ENCODE measurements at regions not wholly inside any gene's neighbourhood (a gene's known extent, or its start where the extent isn't known, plus 50 kb on each side); places are given as distances from the start of the nearest gene placed in this dataset.

GRCh38 chr2:172247203-172247602, 144.5 kb upstream of the DLX2 start:
- Histone ChIP-seq H3K9ac (no peak overlapping the region), H3K27ac (no peak overlapping the region), H3K9me2 (ENCODE audit: insufficient read depth) (no peaks in the 10 kb centered on the region), H3K27me3 (replicated peaks; ENCODE audit: insufficient read depth) (no peaks in the 10 kb centered on the region), H3K79me2 (ENCODE audit: insufficient read depth) (no peaks in the 10 kb centered on the region), H2AFZ (no peak overlapping the region), H3K4me1 (ENCODE audit: insufficient read depth) (peaks cover 49% of the 10 kb centered on the region), H3K4me2 (ENCODE audit: unreplicated experiment) (no peak overlapping the region), H3K36me3 (ENCODE audit: low read depth) (no peaks in the 10 kb centered on the region), H4K20me1 (ENCODE audit: insufficient read depth) (no peaks in the 10 kb centered on the region), H3K4me3 (no peak overlapping the region), H3F3A (ENCODE audit: insufficient read depth) (peaks cover 47% of the 10 kb centered on the region), H3K9me3 (ENCODE audit: low read depth) (no peaks in the 10 kb centered on the region)
- WGBS, 2 experiments (ENCODE audit: low coverage in 1 of 2, low lambda C conversion rate in 2 of 2, missing lambda C conversion rate in 2 of 2) = 96 to 99% methylated on average over 6 of the region's 6 CpGs
- in situ Hi-C loops (cut with MboI) = no loop called here
- DNase-seq = no peak
- TF ChIP-seq EZH2phosphoT487 (IDR thresholded peaks at IDR 0.05; ENCODE audit: insufficient read depth, low read depth) = no peak
- no peak for TF ChIP-seq EZH2 (IDR thresholded peaks at IDR 0.05; ENCODE audit: insufficient read depth, poor library complexity, severe bottlenecking)

GRCh38 chr2:172248381-172248780, 145.7 kb upstream of the DLX2 start:
- peak overlapping the region; percentile 20 for H3K4me2 ChIP-seq (ENCODE audit: unreplicated experiment)
- whole genome bisulfite sequencing, 2 experiments (ENCODE audit: low coverage in 1 of 2, low lambda C conversion rate in 2 of 2, missing lambda C conversion rate in 2 of 2) = 42 to 45% methylated on average over 4 of the region's 4 CpGs

GRCh38 chr2:172248785-172249187, 146.1 kb upstream of the DLX2 start:
- Histone ChIP-seq H3K4me1 (ENCODE audit: insufficient read depth) (peaks cover 63% of the 10 kb centered on the region), H3K36me3 (ENCODE audit: low read depth) (no peaks in the 10 kb centered on the region), H3K9ac (no peak overlapping the region)

More at GRCh38 chr2:172248381-172248780, 145.7 kb upstream of the DLX2 start:
- no peak overlapping the region for H3K4me3 ChIP-seq
- peaks cover 59% of the 10 kb centered on the region for H3K4me1 ChIP-seq (ENCODE audit: insufficient read depth)
- TF ChIP-seq EZH2phosphoT487 (IDR thresholded peaks at IDR 0.05; ENCODE audit: insufficient read depth, low read depth) (no peak), EZH2 (IDR thresholded peaks at IDR 0.05; ENCODE audit: insufficient read depth, poor library complexity, severe bottlenecking) (no peak)
- in situ Hi-C loops (cut with MboI) = no loop called here
- H4K20me1 ChIP-seq (ENCODE audit: insufficient read depth) = no peaks in the 10 kb centered on the region
- no peaks in the 10 kb centered on the region for H3K79me2 ChIP-seq (ENCODE audit: insufficient read depth)
- H3K27ac ChIP-seq = peak overlapping the region; percentile 50
- no peaks in the 10 kb centered on the region for H3K36me3 ChIP-seq (ENCODE audit: low read depth)
- DNase-seq = no peak
- H3K9ac ChIP-seq = no peak overlapping the region
- no peaks in the 10 kb centered on the region for H3K27me3 ChIP-seq (replicated peaks; ENCODE audit: insufficient read depth)
- H3K9me2 ChIP-seq (ENCODE audit: insufficient read depth) = no peaks in the 10 kb centered on the region
- H3F3A ChIP-seq (ENCODE audit: insufficient read depth) = peaks cover 56% of the 10 kb centered on the region
- no peaks in the 10 kb centered on the region for H3K9me3 ChIP-seq (ENCODE audit: low read depth)
- H2AFZ ChIP-seq = 0 out of 2 replicates have a peak overlapping the region, but pooled peaks have one; percentile 22

GRCh38 chr2:172249334-172249733, 146.6 kb upstream of the DLX2 start:
- Histone ChIP-seq H4K20me1 (ENCODE audit: insufficient read depth) (no peaks in the 10 kb centered on the region), H3K27me3 (replicated peaks; ENCODE audit: insufficient read depth) (no peaks in the 10 kb centered on the region), H3K79me2 (ENCODE audit: insufficient read depth) (no peaks in the 10 kb centered on the region), H3K4me2 (ENCODE audit: unreplicated experiment) (peak overlapping the region; percentile 24), H3K4me1 (ENCODE audit: insufficient read depth) (peaks cover 67% of the 10 kb centered on the region), H3K9ac (no peak overlapping the region), H3F3A (ENCODE audit: insufficient read depth) (peaks cover 63% of the 10 kb centered on the region), H3K9me2 (ENCODE audit: insufficient read depth) (no peaks in the 10 kb centered on the region), H3K36me3 (ENCODE audit: low read depth) (no peaks in the 10 kb centered on the region), H2AFZ (no peak overlapping the region), H3K27ac (peak overlapping the region; percentile 50), H3K9me3 (ENCODE audit: low read depth) (no peaks in the 10 kb centered on the region), H3K4me3 (no peak overlapping the region)
- WGBS, 2 experiments (ENCODE audit: low coverage in 1 of 2, low lambda C conversion rate in 2 of 2, missing lambda C conversion rate in 2 of 2) = 91 to 92% methylated on average over 2 of the region's 2 CpGs
- in situ Hi-C loops (cut with MboI) = no loop called here
- peak; percentile 50 for DNase-seq
- TF ChIP-seq EZH2 (IDR thresholded peaks at IDR 0.05; ENCODE audit: insufficient read depth, poor library complexity, severe bottlenecking) = no peak
- no peak for TF ChIP-seq EZH2phosphoT487 (IDR thresholded peaks at IDR 0.05; ENCODE audit: insufficient read depth, low read depth)

More at GRCh38 chr2:172248785-172249187, 146.1 kb upstream of the DLX2 start:
- no peaks in the 10 kb centered on the region for H3K79me2 ChIP-seq (ENCODE audit: insufficient read depth)
- H3K4me3 ChIP-seq = no peak overlapping the region
- peak; percentile 80 for DNase-seq
- in situ Hi-C loops (cut with MboI) = no loop called here
- no peaks in the 10 kb centered on the region for H3K9me3 ChIP-seq (ENCODE audit: low read depth)
- H4K20me1 ChIP-seq (ENCODE audit: insufficient read depth) = no peaks in the 10 kb centered on the region
- peak overlapping the region; percentile 50 for H3K27ac ChIP-seq
- peaks cover 57% of the 10 kb centered on the region for H3F3A ChIP-seq (ENCODE audit: insufficient read depth)
- H3K9me2 ChIP-seq (ENCODE audit: insufficient read depth) = no peaks in the 10 kb centered on the region
- 0% methylated on average over 1 of the region's 1 CpG for WGBS, 2 experiments (ENCODE audit: low coverage in 1 of 2, low lambda C conversion rate in 2 of 2, missing lambda C conversion rate in 2 of 2)
- no peak for TF ChIP-seq EZH2phosphoT487 (IDR thresholded peaks at IDR 0.05; ENCODE audit: insufficient read depth, low read depth)
- TF ChIP-seq EZH2 (IDR thresholded peaks at IDR 0.05; ENCODE audit: insufficient read depth, poor library complexity, severe bottlenecking) = no peak
- H2AFZ ChIP-seq = no peak overlapping the region
- peak overlapping the region; percentile 24 for H3K4me2 ChIP-seq (ENCODE audit: unreplicated experiment)
- H3K27me3 ChIP-seq (replicated peaks; ENCODE audit: insufficient read depth) = no peaks in the 10 kb centered on the region

GRCh38 chr2:172249986-172250385, 147.3 kb upstream of the DLX2 start:
- TF ChIP-seq EZH2phosphoT487 (IDR thresholded peaks at IDR 0.05; ENCODE audit: insufficient read depth, low read depth) = no peak
- TF ChIP-seq EZH2 (IDR thresholded peaks at IDR 0.05; ENCODE audit: insufficient read depth, poor library complexity, severe bottlenecking) = no peak
- Histone ChIP-seq H3F3A (ENCODE audit: insufficient read depth) (peaks cover 69% of the 10 kb centered on the region), H3K4me1 (ENCODE audit: insufficient read depth) (peaks cover 67% of the 10 kb centered on the region), H3K4me2 (ENCODE audit: unreplicated experiment) (peak overlapping the region; percentile 65), H3K36me3 (ENCODE audit: low read depth) (no peaks in the 10 kb centered on the region), H3K27ac (peak overlapping the region; percentile 72), H2AFZ (no peak overlapping the region), H3K9ac (no peak overlapping the region), H3K27me3 (replicated peaks; ENCODE audit: insufficient read depth) (no peaks in the 10 kb centered on the region), H3K9me3 (ENCODE audit: low read depth) (no peaks in the 10 kb centered on the region), H3K9me2 (ENCODE audit: insufficient read depth) (no peaks in the 10 kb centered on the region), H3K79me2 (ENCODE audit: insufficient read depth) (no peaks in the 10 kb centered on the region), H4K20me1 (ENCODE audit: insufficient read depth) (no peaks in the 10 kb centered on the region), H3K4me3 (no peak overlapping the region)
- DNase-seq = peak; percentile 93
- in situ Hi-C loops (cut with MboI) = no loop called here

All from GM23248 (cell line).